HEK293 (cell line): ENCODE measurements at regions not wholly inside any gene's neighbourhood (a gene's known extent, or its start where the extent isn't known, plus 50 kb on each side); places are given as distances from the start of the nearest gene placed in this dataset.

Source experiments
- AEBP2 ChIP-seq: fragments of 450-650 bp; formaldehyde crosslinking; IDR thresholded peaks from 2 replicates; pipeline ENCODE4 v1.5.1; 2016; ENCODE audit warnings: missing biosample characterization, missing genetic modification characterization, borderline replicate concordance
- BCL11A ChIP-seq: fragments of 450-650 bp; formaldehyde crosslinking; IDR thresholded peaks from 2 replicates; pipeline ENCODE4 v1.5.1; 2016; ENCODE audit warnings: low read depth, missing biosample characterization, missing genetic modification characterization
- BCL6B ChIP-seq: fragments of 450-650 bp; formaldehyde crosslinking; IDR thresholded peaks from 2 replicates; pipeline ENCODE4 v1.5.1; 2017; ENCODE audit warnings: missing biosample characterization, missing genetic modification characterization
- KLF1 ChIP-seq: fragments of 450-650 bp; formaldehyde crosslinking; IDR thresholded peaks from 2 replicates; pipeline ENCODE4 v1.5.1; 2016; ENCODE audit warnings: missing biosample characterization, missing genetic modification characterization
- MEIS1 ChIP-seq: sonication (generic); formaldehyde crosslinking; IDR thresholded peaks from 2 replicates; pipeline ENCODE4 v1.8.1; 2022; ENCODE audit warnings: missing genetic modification reagents, mild to moderate bottlenecking, borderline replicate concordance
- MYNN ChIP-seq: fragments of 450-650 bp; formaldehyde crosslinking; IDR thresholded peaks from 2 replicates; pipeline ENCODE4 v1.5.1; 2016; ENCODE audit warnings: missing biosample characterization, missing genetic modification characterization, borderline replicate concordance
- OVOL3 ChIP-seq: fragments of 450-650 bp; formaldehyde crosslinking; IDR thresholded peaks from 2 replicates; pipeline ENCODE4 v1.5.1; 2016; ENCODE audit warnings: missing biosample characterization, missing genetic modification characterization
- PRDM1 ChIP-seq: fragments of 450-650 bp; formaldehyde crosslinking; IDR thresholded peaks from 2 replicates; pipeline ENCODE4; 2016; ENCODE audit warnings: missing biosample characterization, missing genetic modification characterization
- PRDM4 ChIP-seq: fragments of 450-650 bp; formaldehyde crosslinking; IDR thresholded peaks from 2 replicates; pipeline ENCODE4 v1.5.1; 2017; ENCODE audit warnings: missing biosample characterization, missing genetic modification characterization
- RBAK ChIP-seq: fragments of 450-650 bp; formaldehyde crosslinking; IDR thresholded peaks from 2 replicates; pipeline ENCODE4 v1.5.1; 2016; ENCODE audit warnings: missing biosample characterization, missing genetic modification characterization
- SALL2 ChIP-seq: fragments of 450-650 bp; formaldehyde crosslinking; IDR thresholded peaks from 2 replicates; pipeline ENCODE4 v1.5.0; 2017; ENCODE audit warnings: missing biosample characterization, mild to moderate bottlenecking, missing genetic modification characterization, borderline replicate concordance
- SP7 ChIP-seq: fragments of 450-650 bp; formaldehyde crosslinking; IDR thresholded peaks from 2 replicates; pipeline ENCODE4 v1.5.1; 2016; ENCODE audit warnings: missing biosample characterization, missing genetic modification characterization
- TRIM28 ChIP-seq: IDR thresholded peaks from 2 replicates; pipeline ENCODE4 v1.6.1; 2011; ENCODE audit warnings: low read length, control low read depth, borderline replicate concordance
- ZBTB44 ChIP-seq: fragments of 450-650 bp; IDR thresholded peaks from 2 replicates; pipeline ENCODE4 v1.5.1; 2018; ENCODE audit warnings: missing biosample characterization, mild to moderate bottlenecking, missing genetic modification characterization
- ZFP41 ChIP-seq: fragments of 450-650 bp; formaldehyde crosslinking; IDR thresholded peaks from 2 replicates; pipeline ENCODE4 v1.5.1; 2016; ENCODE audit warnings: missing biosample characterization, missing genetic modification characterization, borderline replicate concordance
- ZNF184 ChIP-seq: fragments of 450-650 bp; IDR thresholded peaks from 2 replicates; pipeline ENCODE4 v1.5.1; 2018; ENCODE audit warnings: missing biosample characterization, mild to moderate bottlenecking, missing genetic modification characterization
- ZNF24 ChIP-seq: fragments of 450-650 bp; formaldehyde crosslinking; IDR thresholded peaks from 2 replicates; pipeline ENCODE4 v1.5.1; 2016; ENCODE audit warnings: missing biosample characterization, missing genetic modification characterization
- ZNF280D ChIP-seq: fragments of 450-650 bp; formaldehyde crosslinking; IDR thresholded peaks from 2 replicates; pipeline ENCODE4 v1.5.1; 2016; ENCODE audit warnings: missing biosample characterization, missing genetic modification characterization
- ZNF341 ChIP-seq: fragments of 450-650 bp; formaldehyde crosslinking; IDR thresholded peaks from 2 replicates; pipeline ENCODE4; 2016; ENCODE audit warnings: low read depth, missing biosample characterization, missing genetic modification characterization
- ZNF366 ChIP-seq: fragments of 450-650 bp; formaldehyde crosslinking; conservative IDR thresholded peaks from 2 replicates; pipeline ENCODE4 v1.5.1; 2016; ENCODE audit warnings: missing biosample characterization, missing genetic modification characterization
- ZNF391 ChIP-seq: fragments of 450-650 bp; formaldehyde crosslinking; IDR thresholded peaks from 2 replicates; pipeline ENCODE4 v1.5.1; 2016; ENCODE audit warnings: low read depth, missing biosample characterization, missing genetic modification characterization, borderline replicate concordance
- ZNF416 ChIP-seq: fragments of 450-650 bp; formaldehyde crosslinking; IDR thresholded peaks from 2 replicates; pipeline ENCODE4 v1.5.1; 2016; ENCODE audit warnings: missing biosample characterization, missing genetic modification characterization
- ZNF501 ChIP-seq: fragments of 450-650 bp; formaldehyde crosslinking; IDR thresholded peaks from 2 replicates; pipeline ENCODE4 v1.5.1; 2016; ENCODE audit warnings: missing biosample characterization, missing genetic modification characterization
- ZNF513 ChIP-seq: fragments of 450-650 bp; IDR thresholded peaks from 2 replicates; pipeline ENCODE4 v1.5.1; 2018; ENCODE audit warnings: missing biosample characterization, missing genetic modification characterization
- ZNF621 ChIP-seq: fragments of 450-650 bp; formaldehyde crosslinking; IDR thresholded peaks from 2 replicates; pipeline ENCODE4 v1.5.1; 2017; ENCODE audit warnings: missing biosample characterization, missing genetic modification characterization
- ZNF624 ChIP-seq: fragments of 450-650 bp; formaldehyde crosslinking; IDR thresholded peaks from 2 replicates; pipeline ENCODE4 v1.5.1; 2017; ENCODE audit warnings: missing biosample characterization, missing genetic modification characterization
- ZNF645 ChIP-seq: fragments of 450-650 bp; formaldehyde crosslinking; IDR thresholded peaks from 2 replicates; pipeline ENCODE4; 2016; ENCODE audit warnings: missing biosample characterization, missing genetic modification characterization
- ZNF785 ChIP-seq: fragments of 450-650 bp; formaldehyde crosslinking; IDR thresholded peaks from 2 replicates; pipeline ENCODE4 v1.5.1; 2016; ENCODE audit warnings: missing biosample characterization, missing genetic modification characterization
- ZSCAN23 ChIP-seq: fragments of 450-650 bp; formaldehyde crosslinking; IDR thresholded peaks from 2 replicates; pipeline ENCODE4 v1.5.1; 2016; ENCODE audit warnings: missing biosample characterization, missing genetic modification characterization

GRCh38 chr7:117946151-117946633 lies 73.0 kb upstream of the CTTNBP2 start (continued):
- TF ChIP-seq ZNF280D (tag by site-specific recombination) (no peak), ZNF184 (tag by site-specific recombination) (no peak), MEIS1 (no peak), ZNF621 (tag by site-specific recombination) (no peak), PRDM4 (tag by site-specific recombination) (no peak), TRIM28 (0 out of 2 replicates have a peak, but pooled peaks have one; percentile 20), AEBP2 (no peak), ZNF341 (tag by site-specific recombination) (no peak), RBAK (tag by site-specific recombination) (no peak), ZNF391 (no peak), SALL2 (tag by site-specific recombination) (no peak), OVOL3 (tag by site-specific recombination) (0 out of 2 replicates have a peak, but pooled peaks have one; percentile 12), KLF1 (tag by site-specific recombination) (no peak), ZNF366 (tag by site-specific recombination) (0 out of 2 replicates have a peak, but pooled peaks have one; percentile 33), ZFP41 (tag by site-specific recombination) (no peak), ZBTB44 (tag by site-specific recombination) (peak; percentile 85), PRDM1 (tag by site-specific recombination) (no peak), ZNF645 (tag by site-specific recombination) (no peak), BCL6B (peak; percentile 82), ZNF24 (tag by site-specific recombination) (no peak), ZNF624 (tag by site-specific recombination) (no peak), ZNF416 (tag by site-specific recombination) (no peak), SP7 (tag by site-specific recombination) (no peak), ZNF785 (tag by site-specific recombination) (no peak), ZNF501 (no peak), ZNF513 (no peak), ZSCAN23 (tag by site-specific recombination) (no peak), BCL11A (tag by site-specific recombination) (no peak), MYNN (tag by site-specific recombination) (no peak)
